ENCODE measurements at regions not wholly inside any gene's neighbourhood (a gene's known extent, or its start where the extent isn't known, plus 50 kb on each side); places are given as distances from the start of the nearest gene placed in this dataset.

- no peak overlapping the region for H3K4me3 ChIP-seq (ENCODE audit: low read depth, low read length)
- TF ChIP-seq, protein P1, sequence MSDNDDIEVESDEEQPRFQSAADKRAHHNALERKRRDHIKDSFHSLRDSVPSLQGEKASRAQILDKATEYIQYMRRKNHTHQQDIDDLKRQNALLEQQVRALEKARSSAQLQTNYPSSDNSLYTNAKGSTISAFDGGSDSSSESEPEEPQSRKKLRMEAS (IDR thresholded peaks at IDR 0.05; ENCODE audit: low read depth, low read length), result no peak
- TF ChIP-seq MYC (IDR thresholded peaks at IDR 0.05; ENCODE audit: low read depth, low read length) (no peak), POLR2A (IDR thresholded peaks at IDR 0.05; ENCODE audit: extremely low read depth, insufficient read length) (no peak), CTCF (IDR thresholded peaks at IDR 0.05; ENCODE audit: low read depth, low read length) (no peak)
- no peak for DNase-seq (ENCODE audit: low read depth)
Observed at GRCh38 chr5:51109786-51110410, 273.4 kb upstream of the ISL1 start.

GRCh38 chr5:51131266-51131665, 252.0 kb upstream of the ISL1 start:
- no peak overlapping the region for H3K4me3 ChIP-seq (ENCODE audit: low read depth, low read length)
- DNase-seq (ENCODE audit: low read depth), result no peak
- TF ChIP-seq, protein P1 (IDR thresholded peaks at IDR 0.05; ENCODE audit: low read depth, low read length), result no peak
- TF ChIP-seq CTCF (IDR thresholded peaks at IDR 0.05; ENCODE audit: low read depth, low read length), result no peak
- TF ChIP-seq MYC (IDR thresholded peaks at IDR 0.05; ENCODE audit: low read depth, low read length), result no peak
- no peak for TF ChIP-seq POLR2A (IDR thresholded peaks at IDR 0.05; ENCODE audit: extremely low read depth, insufficient read length)

DNA sequence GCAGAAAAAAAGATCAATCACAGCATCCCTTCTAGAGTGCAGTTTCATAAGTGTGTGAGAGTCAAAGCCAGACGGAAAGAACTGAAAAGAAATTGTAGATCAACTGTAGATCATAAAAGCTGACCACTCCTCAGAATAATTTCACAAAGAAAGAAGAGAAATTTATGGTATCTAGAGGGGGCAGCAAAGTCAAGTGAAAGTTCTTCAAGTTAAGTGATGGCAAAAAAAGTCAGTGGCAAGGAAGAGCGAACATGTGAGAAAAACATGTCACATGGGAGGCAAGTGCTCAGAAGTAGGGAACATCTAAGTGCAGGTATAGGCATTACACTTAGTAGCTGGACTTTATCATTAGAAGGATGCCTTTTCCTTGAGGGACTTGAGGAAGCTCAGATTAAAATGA, 245.1 kb upstream of the ISL1 start:
- no peak for DNase-seq (ENCODE audit: low read depth)
- TF ChIP-seq, protein P1 (IDR thresholded peaks at IDR 0.05; ENCODE audit: low read depth, low read length), result no peak
- TF ChIP-seq POLR2A (IDR thresholded peaks at IDR 0.05; ENCODE audit: extremely low read depth, insufficient read length) (no peak), MYC (IDR thresholded peaks at IDR 0.05; ENCODE audit: low read depth, low read length) (no peak), CTCF (IDR thresholded peaks at IDR 0.05; ENCODE audit: low read depth, low read length) (no peak)
- no peak overlapping the region for H3K4me3 ChIP-seq (ENCODE audit: low read depth, low read length)

- H3K4me3 ChIP-seq (ENCODE audit: low read depth, low read length), result no peak overlapping the region
- no peak for DNase-seq (ENCODE audit: low read depth)
- TF ChIP-seq, protein P1 (IDR thresholded peaks at IDR 0.05; ENCODE audit: low read depth, low read length), result no peak
- TF ChIP-seq POLR2A (IDR thresholded peaks at IDR 0.05; ENCODE audit: extremely low read depth, insufficient read length), result no peak
- TF ChIP-seq CTCF (IDR thresholded peaks at IDR 0.05; ENCODE audit: low read depth, low read length), result no peak
- no peak for TF ChIP-seq MYC (IDR thresholded peaks at IDR 0.05; ENCODE audit: low read depth, low read length)
Observed at GRCh38 chr5:51148437-51148836, 234.8 kb upstream of the ISL1 start.

- H3K4me3 ChIP-seq (ENCODE audit: low read depth, low read length), result no peak overlapping the region
- no peak for TF ChIP-seq CTCF (IDR thresholded peaks at IDR 0.05; ENCODE audit: low read depth, low read length)
- TF ChIP-seq, protein P1 (IDR thresholded peaks at IDR 0.05; ENCODE audit: low read depth, low read length), result no peak
- no peak for TF ChIP-seq POLR2A (IDR thresholded peaks at IDR 0.05; ENCODE audit: extremely low read depth, insufficient read length)
- TF ChIP-seq MYC (IDR thresholded peaks at IDR 0.05; ENCODE audit: low read depth, low read length), result no peak
- DNase-seq (ENCODE audit: low read depth), result no peak
Observed at GRCh38 chr5:51156222-51156621, 227.0 kb upstream of the ISL1 start.

All from NB4 (cell line).